ENCODE measurements at regions not wholly inside any gene's neighbourhood (a gene's known extent, or its start where the extent isn't known, plus 50 kb on each side); places are given as distances from the start of the nearest gene placed in this dataset.
A peak's percentile ranks its signal among the peaks of the same experiment; 100 is the strongest.

- H3K4me1 Mint-ChIP-seq, result no peaks in the 10 kb centered on the region
- TF ChIP-seq, protein P1, sequence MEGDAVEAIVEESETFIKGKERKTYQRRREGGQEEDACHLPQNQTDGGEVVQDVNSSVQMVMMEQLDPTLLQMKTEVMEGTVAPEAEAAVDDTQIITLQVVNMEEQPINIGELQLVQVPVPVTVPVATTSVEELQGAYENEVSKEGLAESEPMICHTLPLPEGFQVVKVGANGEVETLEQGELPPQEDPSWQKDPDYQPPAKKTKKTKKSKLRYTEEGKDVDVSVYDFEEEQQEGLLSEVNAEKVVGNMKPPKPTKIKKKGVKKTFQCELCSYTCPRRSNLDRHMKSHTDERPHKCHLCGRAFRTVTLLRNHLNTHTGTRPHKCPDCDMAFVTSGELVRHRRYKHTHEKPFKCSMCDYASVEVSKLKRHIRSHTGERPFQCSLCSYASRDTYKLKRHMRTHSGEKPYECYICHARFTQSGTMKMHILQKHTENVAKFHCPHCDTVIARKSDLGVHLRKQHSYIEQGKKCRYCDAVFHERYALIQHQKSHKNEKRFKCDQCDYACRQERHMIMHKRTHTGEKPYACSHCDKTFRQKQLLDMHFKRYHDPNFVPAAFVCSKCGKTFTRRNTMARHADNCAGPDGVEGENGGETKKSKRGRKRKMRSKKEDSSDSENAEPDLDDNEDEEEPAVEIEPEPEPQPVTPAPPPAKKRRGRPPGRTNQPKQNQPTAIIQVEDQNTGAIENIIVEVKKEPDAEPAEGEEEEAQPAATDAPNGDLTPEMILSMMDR (IDR thresholded peaks at IDR 0.05), result no peak
- no peak overlapping the region for H3K4me3 Mint-ChIP-seq
- peaks cover 5 to 16% (median 10%) of the 10 kb centered on the region in 3 donors for H3K27me3 Mint-ChIP-seq (ENCODE audit: low read depth in 3 of 3)
- no peaks in the 10 kb centered on the region for H3K79me2 ChIP-seq (ENCODE audit: insufficient read depth, low read length)
- no peak overlapping the region for H3K4me3 ChIP-seq (replicated peaks in 1 of 3; ENCODE audit: low read depth in 2 of 3, low read length in 3 of 3)
- WGBS (ENCODE audit: insufficient coverage), result 47% methylated on average over 7 of the region's 18 CpGs
- H3K27ac ChIP-seq (ENCODE audit: low read depth in 1 of 2, low read length in 2 of 2), result no peak overlapping the region
- no peaks in the 10 kb centered on the region for H3K36me3 Mint-ChIP-seq
- H3K27ac Mint-ChIP-seq, result peak overlapping the region in 1 of 7 donors; percentile 54
- DNase-seq, result no peak
- peaks cover 0 to 3% of the 10 kb centered on the region in 2 donors for H3K27me3 ChIP-seq (ENCODE audit: control insufficient read depth in 2 of 2, insufficient read depth in 2 of 2, low read length in 2 of 2)
- intact Hi-C loops (cut with micrococcal nuclease), result no loop called here
- no peaks in the 10 kb centered on the region for H3K36me3 ChIP-seq (replicated peaks in 1 of 2; ENCODE audit: control insufficient read depth in 1 of 2, insufficient read depth in 2 of 2, low read length in 2 of 2)
- peaks cover 0 to 3% of the 10 kb centered on the region in 2 donors for H3K9me3 ChIP-seq (replicated peaks in 1 of 2; ENCODE audit: control insufficient read depth in 1 of 2, insufficient read depth in 1 of 2, low read length in 2 of 2)
- peaks cover 0 to 8% (median 2%) of the 10 kb centered on the region in 7 donors for H3K9me3 Mint-ChIP-seq
- H3K9ac ChIP-seq (ENCODE audit: insufficient read depth, low read length, poor library complexity, severe bottlenecking), result no peak overlapping the region
- no peaks in the 10 kb centered on the region for H3K4me1 ChIP-seq (ENCODE audit: control insufficient read depth in 1 of 2, insufficient read depth in 2 of 2, low read length in 2 of 2)
- H3K4me2 ChIP-seq (replicated peaks; ENCODE audit: extremely low read depth, low read length, poor library complexity, severe bottlenecking), result no peak overlapping the region
- no peak overlapping the region for H2AFZ ChIP-seq (ENCODE audit: insufficient read depth, low read depth, low read length, poor library complexity, severe bottlenecking)
- no peaks in the 10 kb centered on the region for H4K20me1 ChIP-seq (ENCODE audit: insufficient read depth, low read length)
Observed at GRCh38 chr12:113546916-113547863, 75.5 kb upstream of the LHX5 start.

DNA sequence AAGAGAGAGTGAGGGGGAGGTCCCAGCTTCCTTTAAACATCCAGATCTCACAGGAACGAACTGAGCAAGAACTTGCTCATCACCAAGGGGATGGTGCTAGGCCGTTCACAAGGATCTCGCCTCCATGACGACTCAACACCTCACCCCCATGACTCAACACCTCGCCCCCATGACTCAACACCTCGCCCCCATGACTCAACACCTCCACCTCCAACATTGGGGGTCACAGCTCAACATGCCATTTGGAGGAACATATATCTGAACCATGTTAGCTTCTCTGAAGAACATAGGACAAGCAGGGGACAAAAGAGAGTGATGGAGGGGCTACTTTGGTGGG lies 66.0 kb upstream of the LHX5 start:
- H3K79me2 ChIP-seq (ENCODE audit: insufficient read depth, low read length), result no peaks in the 10 kb centered on the region
- no peaks in the 10 kb centered on the region for H4K20me1 ChIP-seq (ENCODE audit: insufficient read depth, low read length)
- no peak overlapping the region for H3K27ac Mint-ChIP-seq
- intact Hi-C loops (cut with micrococcal nuclease), result no loop called here
- H3K4me2 ChIP-seq (replicated peaks; ENCODE audit: extremely low read depth, low read length, poor library complexity, severe bottlenecking), result no peak overlapping the region
- no peaks in the 10 kb centered on the region for H3K36me3 ChIP-seq (replicated peaks in 1 of 2; ENCODE audit: control insufficient read depth in 1 of 2, insufficient read depth in 2 of 2, low read length in 2 of 2)
- H3K4me1 ChIP-seq (ENCODE audit: control insufficient read depth in 1 of 2, insufficient read depth in 2 of 2, low read length in 2 of 2), result no peaks in the 10 kb centered on the region
- no peak overlapping the region for H3K4me3 Mint-ChIP-seq
- peaks cover 1 to 12% (median 8%) of the 10 kb centered on the region in 7 donors for H3K9me3 Mint-ChIP-seq
- H3K9me3 ChIP-seq (replicated peaks in 1 of 2; ENCODE audit: control insufficient read depth in 1 of 2, insufficient read depth in 1 of 2, low read length in 2 of 2), result peaks cover 0 to 7% of the 10 kb centered on the region in 2 donors
- TF ChIP-seq, protein P1 (IDR thresholded peaks at IDR 0.05), result no peak
- no peaks in the 10 kb centered on the region for H3K36me3 Mint-ChIP-seq
- no peak overlapping the region for H3K4me3 ChIP-seq (replicated peaks in 1 of 3; ENCODE audit: low read depth in 2 of 3, low read length in 3 of 3)
- 77% methylated on average over 5 of the region's 6 CpGs for WGBS (ENCODE audit: insufficient coverage)
- DNase-seq, result peak in 1 of 3 donors; percentile 4
- peaks cover 12 to 16% (median 13%) of the 10 kb centered on the region in 3 donors for H3K27me3 Mint-ChIP-seq (ENCODE audit: low read depth in 3 of 3)
- H3K9ac ChIP-seq (ENCODE audit: insufficient read depth, low read length, poor library complexity, severe bottlenecking), result no peak overlapping the region
- H3K27ac ChIP-seq (ENCODE audit: low read depth in 1 of 2, low read length in 2 of 2), result no peak overlapping the region
- H3K27me3 ChIP-seq (ENCODE audit: control insufficient read depth in 2 of 2, insufficient read depth in 2 of 2, low read length in 2 of 2), result no peaks in the 10 kb centered on the region
- no peak overlapping the region for H2AFZ ChIP-seq (ENCODE audit: insufficient read depth, low read depth, low read length, poor library complexity, severe bottlenecking)
- H3K4me1 Mint-ChIP-seq, result no peaks in the 10 kb centered on the region

All from CD14-positive monocyte (primary cell).